NAMALWA (cell line): ENCODE measurements at regions not wholly inside any gene's neighbourhood (a gene's known extent, or its start where the extent isn't known, plus 50 kb on each side); places are given as distances from the start of the nearest gene placed in this dataset.
"Not testable (repeated sequence)": the region's sequence is repeated elsewhere in the genome, so short reads cannot be mapped to it uniquely, and the experiment has no call there.

Source experiments
- DNase-seq: peaks from one replicate; pipeline ENCODE4 v3.0.0-alpha.2; 2015; ENCODE audit warnings: low spot score

GRCh38 chr19:23984911-23985310 is 70.2 kb downstream of the ZNF726 start:
- DNase-seq, result not testable (repeated sequence)

GRCh38 chr19:23986623-23987022 is 71.9 kb downstream of the ZNF726 start:
- DNase-seq, result no peak

- no peak for DNase-seq
Measured at GRCh38 chr19:23991170-23991569, 76.5 kb downstream of the ZNF726 start.

GRCh38 chr19:23992348-23992747 is 77.7 kb downstream of the ZNF726 start:
- DNase-seq, result no peak

- DNase-seq, result no peak
Measured at GRCh38 chr19:23993440-23993839, 78.8 kb downstream of the ZNF726 start.

- peak; percentile 57 for DNase-seq
Measured at GRCh38 chr19:23996549-23996948, 81.9 kb downstream of the ZNF726 start.

GRCh38 chr19:23998568-23998967 is 83.9 kb downstream of the ZNF726 start:
- DNase-seq, result no peak

GRCh38 chr19:23999821-24000610 is 85.3 kb downstream of the ZNF726 start:
- DNase-seq, result no peak

- no peak for DNase-seq
Measured at GRCh38 chr19:24000656-24001055, 86.0 kb downstream of the ZNF726 start.

GRCh38 chr19:24002256-24002945 is 84.6 kb upstream of the ZNF254 start:
- DNase-seq, result no peak

GRCh38 chr19:24003537-24003936 is 83.5 kb upstream of the ZNF254 start:
- no peak for DNase-seq

GRCh38 chr19:24004166-24004565 is 82.8 kb upstream of the ZNF254 start:
- DNase-seq, result no peak

- peak; percentile 8 for DNase-seq
Measured at GRCh38 chr19:24029941-24030636, 56.9 kb upstream of the ZNF254 start.

GRCh38 chr19:24032651-24033050 is 54.3 kb upstream of the ZNF254 start:
- no peak for DNase-seq

- DNase-seq, result peak; percentile 94
Measured at GRCh38 chr19:24033301-24033962, 53.6 kb upstream of the ZNF254 start.

GRCh38 chr19:24033963-24034342 is 53.0 kb upstream of the ZNF254 start:
- DNase-seq, result peak; percentile 54

- not testable (repeated sequence) for DNase-seq
Measured at GRCh38 chr19:24035261-24035880, 51.6 kb upstream of the ZNF254 start.
